Pancreas (tissue), 10 donors: ENCODE measurements at regions not wholly inside any gene's neighbourhood (a gene's known extent, or its start where the extent isn't known, plus 50 kb on each side); places are given as distances from the start of the nearest gene placed in this dataset.

Experiments used
- ATAC-seq, 4 donors: fragments of 200-7000 bp; cut with Tn5 transposase; one replicate each; pipeline versions ENCODE4 v1.8.0 to v1.9.1; 2020; ENCODE audit warnings: mild to moderate bottlenecking in 4 of 4, moderate library complexity in 4 of 4
- DNase-seq, 6 donors: peaks; one replicate each; pipeline ENCODE4 v3.0.0-alpha.2; 2020
- FAIRE-seq: peaks from 2 replicates; lab custom pipeline; 2012; peaks lifted over from hg19 to GRCh38; lab: Jason Lieb, UNC
- H3K27ac ChIP-seq, 4 donors: fragments of 200-600 bp; sonication (generic); 1 replicate in 3 of 4; 2 replicates in 1 of 4; pipeline versions ENCODE4 v1.5.0 to v1.8.0; 2020
- H3K27me3 ChIP-seq, 4 donors: fragments of 200-600 bp; one replicate each; pipeline ENCODE4 v1.8.0; 2021
- H3K36me3 ChIP-seq, 3 donors: fragments of 200-600 bp; sonication (generic) in 1 of 3; one replicate each; pipeline versions ENCODE4 v1.5.0 to v1.8.0; 2020 to 2021
- H3K4me1 ChIP-seq, 3 donors: fragments of 200-600 bp; one replicate each; pipeline ENCODE4 v1.8.0; 2021
- H3K4me3 ChIP-seq, 4 donors: fragments of 200-600 bp; sonication (generic) in 2 of 4; one replicate each; pipeline versions ENCODE4 v1.5.0 to v1.8.0; 2020 to 2021
- H3K9me3 ChIP-seq, 4 donors: fragments of 200-600 bp; one replicate each; pipeline ENCODE4 v1.8.0; 2021
- CTCF ChIP-seq, 4 donors: fragments of 200-600 bp; sonication (generic) in 3 of 4; IDR thresholded peaks; one replicate each; pipeline versions ENCODE4 v1.5.0 to v1.8.0; 2021; ENCODE audit warnings: antibody characterized with exemption in 4 of 4
- WGBS, 2 donors: extraction: QIAGEN DNeasy Blood & Tissue Kit; methylation state at CpG; one replicate each; pipeline ENCODE4 v1.1.7; 2013; 5-methylcytosine and 5-hydroxymethylcytosine counted together
- intact Hi-C, 3 donors: fragments of 100-400 bp; cut with DNase I; formaldehyde crosslinking; loops; one replicate each; pipeline versions ENCODE4 v1.11.1 to v1.14.2; 2022
- donor health status: healthy with polysubstance abuse.
- donor health status: DM: no; HTN: no; CAD: no; lungs with moderate emphysema.
- donor health status: DM: no; HTN: no; CAD: no.
- donor health status: control.
- donor health status: control.
- donor health status: Bipolar disorder and iron deficiency.
- donor health status: DM: yes; HTN: yes; CAD: no.
- donor health status: DM: no; HTN: no; CAD: no.
- donor health status: DM: no; HTN: no; CAD: no.
- donor health status: DM: yes; HTN: yes; CAD: no.

DNA sequence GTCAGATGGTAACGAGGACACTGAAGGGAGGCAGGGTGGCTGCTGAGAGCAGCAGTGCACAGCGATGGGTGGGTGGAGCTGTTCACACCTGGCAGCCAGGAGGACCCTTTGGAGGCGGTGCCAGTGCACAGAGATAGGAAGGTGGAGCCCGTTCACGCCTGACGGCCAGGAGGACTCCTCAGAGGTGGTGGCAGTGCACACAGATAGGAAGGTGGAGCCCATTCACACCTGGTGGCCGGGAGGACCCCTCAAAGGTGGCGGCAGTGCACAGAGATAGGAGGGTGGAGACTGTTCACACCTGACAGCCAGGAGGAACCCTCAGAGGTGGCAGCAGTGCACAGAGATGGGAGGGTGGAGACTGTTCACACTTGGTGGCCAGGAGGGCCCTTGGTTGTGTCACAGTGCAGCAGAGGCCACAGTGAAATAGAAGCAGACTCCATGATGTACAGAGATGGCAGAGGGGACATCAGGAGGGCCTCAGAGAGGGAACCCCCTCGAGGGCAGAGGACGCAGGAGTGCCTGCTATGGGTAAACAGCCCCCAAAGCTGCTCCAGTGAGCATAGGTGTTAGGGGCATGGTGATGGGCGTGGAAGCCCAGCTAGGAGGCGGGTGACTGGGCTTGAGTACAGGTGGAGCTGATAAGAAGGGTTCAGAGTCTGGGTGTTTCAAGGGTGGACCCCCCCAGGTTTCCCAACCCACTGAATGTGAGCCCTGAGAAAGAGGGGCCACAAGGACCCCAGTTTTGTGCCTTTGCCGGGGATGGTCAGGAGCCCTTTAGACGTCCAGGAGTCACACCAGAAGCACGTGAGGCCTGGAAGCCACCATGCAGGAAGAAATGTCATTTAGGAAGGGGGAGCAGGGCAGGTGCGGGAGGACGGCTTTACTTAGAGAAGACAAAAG lies 566.7 kb downstream of the BRD1 start:
- Histone ChIP-seq H3K36me3 (no peaks in the 10 kb centered on the region), H3K27me3 (no peaks in the 10 kb centered on the region), H3K9me3 (no peaks in the 10 kb centered on the region), H3K4me3 (no peak overlapping the region), H3K4me1 (no peaks in the 10 kb centered on the region), H3K27ac (no peak overlapping the region)
- no peak for FAIRE-seq
- no peak for ATAC-seq
- 53 to 64% methylated on average over 17 of the region's 17 CpGs for WGBS, 2 donors
- intact Hi-C loops, result no loop called here
- TF ChIP-seq CTCF (IDR thresholded peaks at IDR 0.05), result no peak
- DNase-seq, result peak in 1 of 6 donors; percentile 44

- FAIRE-seq (no peak), ATAC-seq (no peak), DNase-seq (peak in 1 of 6 donors; percentile 20)
- TF ChIP-seq CTCF (IDR thresholded peaks at IDR 0.05), result no peak
- no peak overlapping the region for H3K27ac ChIP-seq
- WGBS, 2 donors, result 56 to 73% methylated on average over 8 of the region's 8 CpGs
- H3K4me3 ChIP-seq, result no peak overlapping the region
- H3K27me3 ChIP-seq, result no peaks in the 10 kb centered on the region
- intact Hi-C loops, result no loop called here
- H3K36me3 ChIP-seq, result no peaks in the 10 kb centered on the region
- H3K4me1 ChIP-seq, result no peaks in the 10 kb centered on the region
- H3K9me3 ChIP-seq, result no peaks in the 10 kb centered on the region
These were observed 567.6 kb downstream of the BRD1 start for GRCh38 chr22:49259839-49260615.

DNA sequence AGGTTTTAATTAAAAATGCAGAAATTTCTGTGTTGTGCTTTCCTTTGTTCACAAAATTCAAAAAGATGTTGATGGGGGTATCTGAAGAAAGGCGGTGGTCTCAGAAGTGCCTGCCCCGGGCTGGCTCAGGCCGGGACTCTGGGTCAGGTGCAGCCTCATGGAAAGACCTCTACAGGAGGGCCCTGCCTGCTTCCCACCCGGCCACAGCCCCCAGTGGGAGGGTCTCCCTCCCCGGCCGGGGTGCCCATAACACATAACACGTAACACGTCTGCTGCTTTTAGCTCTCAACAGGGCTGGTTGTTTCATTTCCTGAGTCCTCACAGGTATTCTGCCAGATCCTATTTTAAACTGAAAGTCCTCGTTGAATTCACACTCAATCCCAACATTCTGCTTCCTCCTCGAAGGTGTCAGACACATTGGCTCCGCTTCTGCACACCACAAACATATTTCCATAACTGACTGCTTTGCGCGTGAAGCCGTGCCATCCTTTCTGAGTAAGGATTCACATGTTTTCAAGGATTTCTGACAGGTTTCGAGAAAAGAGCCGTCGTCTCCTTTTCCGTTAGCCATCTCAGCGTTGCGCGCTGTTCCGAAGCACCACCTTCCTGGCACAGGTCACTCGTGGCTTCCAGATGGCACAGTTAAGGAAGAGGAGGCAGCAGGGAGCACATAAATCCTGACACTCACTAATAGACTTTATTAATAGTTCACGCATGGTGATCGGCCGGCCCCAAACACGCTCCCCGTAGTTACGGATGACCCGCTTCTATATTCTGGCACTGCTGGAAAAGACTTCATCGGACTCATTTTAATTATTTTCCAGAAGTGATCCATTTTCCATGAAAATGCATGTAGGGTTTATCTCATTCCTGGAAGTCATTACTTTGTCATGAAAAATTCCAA lies 569.3 kb downstream of the BRD1 start:
- WGBS, 2 donors, result 70 to 83% methylated on average over 31 of the region's 31 CpGs
- FAIRE-seq (no peak), DNase-seq (peak in 2 of 6 donors; percentile 5 to 21), ATAC-seq (no peak)
- H3K36me3 ChIP-seq, result no peaks in the 10 kb centered on the region
- no peaks in the 10 kb centered on the region for H3K27me3 ChIP-seq
- no peak overlapping the region for H3K4me3 ChIP-seq
- H3K27ac ChIP-seq, result no peak overlapping the region
- no peaks in the 10 kb centered on the region for H3K4me1 ChIP-seq
- TF ChIP-seq CTCF (IDR thresholded peaks at IDR 0.05), result no peak
- no peaks in the 10 kb centered on the region for H3K9me3 ChIP-seq
- intact Hi-C loops, result no loop called here

GRCh38 chr22:49257551-49257961 lies 570.1 kb downstream of the BRD1 start:
- no peaks in the 10 kb centered on the region for H3K9me3 ChIP-seq
- ATAC-seq, result no peak
- WGBS, 2 donors, result 65 to 73% methylated on average over 13 of the region's 13 CpGs
- H3K27me3 ChIP-seq, result no peaks in the 10 kb centered on the region
- no peak for TF ChIP-seq CTCF (IDR thresholded peaks at IDR 0.05)
- peak in 2 of 6 donors; percentile 2 to 28 for DNase-seq
- H3K4me1 ChIP-seq, result no peaks in the 10 kb centered on the region
- H3K4me3 ChIP-seq, result no peak overlapping the region
- no peak overlapping the region for H3K27ac ChIP-seq
- H3K36me3 ChIP-seq, result no peaks in the 10 kb centered on the region
- FAIRE-seq, result no peak
- intact Hi-C loops, result no loop called here
